DOHH2 (cell line): ENCODE measurements at regions not wholly inside any gene's neighbourhood (a gene's known extent, or its start where the extent isn't known, plus 50 kb on each side); places are given as distances from the start of the nearest gene placed in this dataset.

ENCODE experiments used
- H3F3A ChIP-seq: fragments of 200-600 bp; sonication (generic), shearing (Covaris generic); 2 replicates; pipeline ENCODE4 v1.6.0; 2016; ENCODE audit warnings: antibody characterized with exemption, mild to moderate bottlenecking; ENCODE audit not compliant: control insufficient read depth, insufficient read depth
- H3K27ac ChIP-seq: fragments of 200-600 bp; sonication (generic); 2 replicates; pipeline ENCODE4 v1.5.1; 2014; ENCODE audit warnings: low read depth, mild to moderate bottlenecking, low read length, moderate library complexity
- H3K27me3 ChIP-seq: fragments of 200-600 bp; sonication (generic); 2 replicates; pipeline ENCODE4 v1.6.1; 2014; ENCODE audit warnings: mild to moderate bottlenecking, low read length, mixed read lengths; ENCODE audit not compliant: control insufficient read depth
- H3K36me3 ChIP-seq: fragments of 200-600 bp; sonication (generic); 2 replicates; pipeline ENCODE4 v1.6.1; 2014; ENCODE audit warnings: mild to moderate bottlenecking, low read length, moderate library complexity, mixed read lengths; ENCODE audit not compliant: control insufficient read depth
- H3K4me1 ChIP-seq: fragments of 200-600 bp; sonication (generic); 2 replicates; pipeline ENCODE4 v1.6.1; 2014; ENCODE audit warnings: mild to moderate bottlenecking, low read length, mixed read lengths; ENCODE audit not compliant: control insufficient read depth
- H3K4me2 ChIP-seq: fragments of 200-600 bp; sonication (generic); 2 replicates; pipeline ENCODE4 v1.6.0; 2014; ENCODE audit warnings: mild to moderate bottlenecking, low read length, moderate library complexity
- H3K4me3 ChIP-seq: fragments of 200-600 bp; sonication (generic); 2 replicates; pipeline ENCODE4 v1.5.1; 2014; ENCODE audit warnings: mild to moderate bottlenecking, low read length, mixed read lengths
- H3K79me2 ChIP-seq: fragments of 200-600 bp; sonication (generic); 2 replicates; pipeline ENCODE4 v1.6.1; 2014; ENCODE audit warnings: mild to moderate bottlenecking, low read length, mixed read lengths; ENCODE audit not compliant: control insufficient read depth
- H3K9me2 ChIP-seq: fragments of 200-600 bp; sonication (generic); replicated peaks from 2 replicates; pipeline ENCODE4 v1.6.1; 2014; ENCODE audit warnings: mild to moderate bottlenecking, low read length, mixed read lengths; ENCODE audit not compliant: control insufficient read depth
- H3K9me3 ChIP-seq: fragments of 200-600 bp; sonication (generic); 2 replicates; pipeline ENCODE4 v1.6.1; 2014; ENCODE audit warnings: antibody characterized with exemption, low read length, mixed read lengths; ENCODE audit not compliant: control insufficient read depth, insufficient read depth
- H4K20me1 ChIP-seq: fragments of 200-600 bp; sonication (generic); 2 replicates; pipeline ENCODE4 v1.6.0; 2014; ENCODE audit warnings: low read depth, mild to moderate bottlenecking, antibody characterized with exemption, low read length, moderate library complexity; ENCODE audit not compliant: control insufficient read depth, insufficient read depth
- CTCF ChIP-seq: fragments of 200-600 bp; sonication (generic); IDR thresholded peaks from one replicate; pipeline ENCODE4 v1.5.1; 2014; ENCODE audit warnings: antibody characterized with exemption, mild to moderate bottlenecking, low read depth, low read length; ENCODE audit not compliant: poor library complexity, severe bottlenecking
- EZH2phosphoT487 ChIP-seq: fragments of 200-600 bp; sonication (generic); IDR thresholded peaks from 2 replicates; pipeline ENCODE4 v1.6.1; 2017; ENCODE audit warnings: borderline replicate concordance, mild to moderate bottlenecking, antibody characterized with exemption, low read length, moderate library complexity, mixed read lengths

GRCh38 chr4:41332510-41333054 is 75.9 kb downstream of the UCHL1 start:
- Histone ChIP-seq H3K79me2 (no peaks in the 10 kb centered on the region), H3K27ac (no peak overlapping the region), H3K9me3 (no peaks in the 10 kb centered on the region), H3K9me2 (no peaks in the 10 kb centered on the region), H3K4me3 (no peak overlapping the region), H3F3A (no peaks in the 10 kb centered on the region), H3K4me1 (no peaks in the 10 kb centered on the region), H3K27me3 (no peaks in the 10 kb centered on the region), H3K36me3 (no peaks in the 10 kb centered on the region), H4K20me1 (no peaks in the 10 kb centered on the region), H3K4me2 (no peak overlapping the region)
- TF ChIP-seq CTCF (no peak), EZH2phosphoT487 (no peak)

- TF ChIP-seq EZH2phosphoT487 (no peak), CTCF (no peak)
- Histone ChIP-seq H3K79me2 (no peaks in the 10 kb centered on the region), H3K4me3 (no peak overlapping the region), H3F3A (no peaks in the 10 kb centered on the region), H3K36me3 (no peaks in the 10 kb centered on the region), H4K20me1 (no peaks in the 10 kb centered on the region), H3K4me2 (no peak overlapping the region), H3K9me2 (no peaks in the 10 kb centered on the region), H3K27ac (no peak overlapping the region), H3K4me1 (no peaks in the 10 kb centered on the region), H3K27me3 (no peaks in the 10 kb centered on the region), H3K9me3 (no peaks in the 10 kb centered on the region)
Measured at GRCh38 chr4:41334182-41334581, 77.5 kb downstream of the UCHL1 start.

GRCh38 chr4:41339812-41340809 is 83.4 kb downstream of the UCHL1 start:
- H3K4me1 ChIP-seq, result no peaks in the 10 kb centered on the region
- TF ChIP-seq EZH2phosphoT487 (no peak), CTCF (no peak)
- no peaks in the 10 kb centered on the region for H3K9me3 ChIP-seq
- H3K36me3 ChIP-seq, result no peaks in the 10 kb centered on the region
- no peak overlapping the region for H3K4me3 ChIP-seq
- H4K20me1 ChIP-seq, result no peaks in the 10 kb centered on the region
- H3F3A ChIP-seq, result no peaks in the 10 kb centered on the region
- no peak overlapping the region for H3K4me2 ChIP-seq
- no peak overlapping the region for H3K27ac ChIP-seq
- no peaks in the 10 kb centered on the region for H3K79me2 ChIP-seq
- H3K27me3 ChIP-seq, result no peaks in the 10 kb centered on the region
- H3K9me2 ChIP-seq, result no peaks in the 10 kb centered on the region
